ENCODE measurements at regions not wholly inside any gene's neighbourhood (a gene's known extent, or its start where the extent isn't known, plus 50 kb on each side); places are given as distances from the start of the nearest gene placed in this dataset.

DNA sequence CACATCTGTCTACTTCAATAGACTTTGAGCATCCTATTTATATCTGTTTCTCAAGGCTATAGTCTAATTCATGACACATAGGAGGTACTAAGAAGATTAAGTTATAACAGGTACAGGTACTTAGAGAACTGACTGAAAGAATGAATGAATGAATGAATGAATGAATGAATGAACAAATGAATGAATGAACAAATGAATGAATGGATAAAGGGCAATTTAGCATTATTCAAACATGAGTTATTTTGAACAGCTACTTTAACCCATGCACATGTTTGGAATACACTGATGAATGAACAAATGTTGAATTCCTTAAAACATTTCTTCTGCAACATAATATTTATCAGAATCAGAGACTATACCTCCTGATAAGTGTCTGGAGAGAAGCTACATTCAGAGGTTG, 1165.6 kb upstream of the CDH8 start:
- no peaks in the 10 kb centered on the region for H4K20me1 ChIP-seq (ENCODE audit: control insufficient read depth, insufficient read depth)
- H3K9ac ChIP-seq (ENCODE audit: control insufficient read depth, insufficient read depth, low read length): no peak overlapping the region
- in situ Hi-C loops (cut with MboI): no loop called here
- H3K4me3 ChIP-seq: no peak overlapping the region
- CTCF ChIA-PET: no interaction called here
- no peak overlapping the region for H2AFZ ChIP-seq (ENCODE audit: control insufficient read depth, low read depth, low read length)
- H3K4me1 ChIP-seq (ENCODE audit: control insufficient read depth, insufficient read depth, low read length): no peaks in the 10 kb centered on the region
- FAIRE-seq (no peak), ATAC-seq (no peak), DNase-seq (ENCODE audit: low read depth, low spot score) (no peak)
- no peaks in the 10 kb centered on the region for H3K27me3 ChIP-seq (replicated peaks in 1 of 2; ENCODE audit: control insufficient read depth in 2 of 2, insufficient read depth in 2 of 2, low read length in 1 of 2)
- TF ChIP-seq POLR2AphosphoS2 (IDR thresholded peaks at IDR 0.05; ENCODE audit: low read depth, low read length) (no peak), ZNF24 (IDR thresholded peaks at IDR 0.05) (peak; percentile 90)
- no peak overlapping the region for H3K4me2 ChIP-seq (ENCODE audit: control insufficient read depth, insufficient read depth)
- no TSS peak for BruUV-seq (replicated peaks)
- H3K79me2 ChIP-seq (ENCODE audit: control insufficient read depth, insufficient read depth, low read length): no peaks in the 10 kb centered on the region
- no peak overlapping the region for H3K27ac ChIP-seq (ENCODE audit: control insufficient read depth, insufficient read depth)
- intact Hi-C loops (cut with micrococcal nuclease; ENCODE audit: unreplicated experiment): no loop called here
- POLR2A ChIA-PET: no interaction called here
- no peaks in the 10 kb centered on the region for H3K36me3 ChIP-seq (ENCODE audit: control insufficient read depth in 2 of 2, insufficient read depth in 2 of 2, low read length in 1 of 2)
- RAD21 ChIA-PET (ENCODE audit: unreplicated experiment): no interaction called here
- no peaks in the 10 kb centered on the region for H3K9me3 ChIP-seq (replicated peaks; ENCODE audit: control insufficient read depth, insufficient read depth, low read length)
- SMC1A ChIA-PET (ENCODE audit: uncharacterized antibody, unreplicated experiment): no interaction called here

DNA sequence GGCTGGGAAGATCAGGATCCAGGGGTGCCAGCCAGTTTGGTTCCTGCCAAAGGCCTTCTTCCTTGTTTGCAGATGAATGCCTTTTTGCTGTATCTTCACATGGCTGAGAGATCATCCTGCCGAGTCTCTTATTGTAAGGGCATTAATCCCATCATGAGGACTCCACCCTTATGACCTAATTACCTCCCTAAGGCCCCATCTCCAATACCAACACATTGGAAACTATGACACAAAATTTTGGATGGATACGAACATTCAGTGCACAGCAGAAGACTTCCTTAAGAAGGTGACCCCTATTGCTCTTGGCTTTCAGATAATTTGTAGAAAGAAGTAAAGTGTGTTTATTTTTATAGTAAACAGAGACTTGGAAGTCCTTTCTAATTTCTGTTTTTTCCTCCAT, 1164.7 kb upstream of the CDH8 start:
- Histone ChIP-seq H3K4me3 (no peak overlapping the region), H3K4me2 (ENCODE audit: control insufficient read depth, insufficient read depth) (no peak overlapping the region), H3K4me1 (ENCODE audit: control insufficient read depth, insufficient read depth, low read length) (no peaks in the 10 kb centered on the region), H4K20me1 (ENCODE audit: control insufficient read depth, insufficient read depth) (no peaks in the 10 kb centered on the region), H3K79me2 (ENCODE audit: control insufficient read depth, insufficient read depth, low read length) (no peaks in the 10 kb centered on the region), H2AFZ (ENCODE audit: control insufficient read depth, low read depth, low read length) (no peak overlapping the region), H3K9ac (ENCODE audit: control insufficient read depth, insufficient read depth, low read length) (no peak overlapping the region), H3K27me3 (replicated peaks in 1 of 2; ENCODE audit: control insufficient read depth in 2 of 2, insufficient read depth in 2 of 2, low read length in 1 of 2) (no peaks in the 10 kb centered on the region), H3K27ac (ENCODE audit: control insufficient read depth, insufficient read depth) (no peak overlapping the region), H3K9me3 (replicated peaks; ENCODE audit: control insufficient read depth, insufficient read depth, low read length) (no peaks in the 10 kb centered on the region), H3K36me3 (ENCODE audit: control insufficient read depth in 2 of 2, insufficient read depth in 2 of 2, low read length in 1 of 2) (no peaks in the 10 kb centered on the region)
- ATAC-seq (no peak), DNase-seq (ENCODE audit: low read depth, low spot score) (no peak), FAIRE-seq (no peak)
- ChIA-PET RAD21 (ENCODE audit: unreplicated experiment) (no interaction called here), SMC1A (ENCODE audit: uncharacterized antibody, unreplicated experiment) (no interaction called here), POLR2A (no interaction called here), CTCF (no interaction called here)
- in situ Hi-C loops (cut with MboI): no loop called here
- intact Hi-C loops (cut with micrococcal nuclease; ENCODE audit: unreplicated experiment): no loop called here
- no TSS peak for BruUV-seq (replicated peaks)
- TF ChIP-seq BMI1 (IDR thresholded peaks at IDR 0.05; ENCODE audit: borderline replicate concordance): no peak
- no peak for TF ChIP-seq NR2F1 (conservative IDR thresholded peaks at IDR 0.05)
- TF ChIP-seq, protein P1, sequence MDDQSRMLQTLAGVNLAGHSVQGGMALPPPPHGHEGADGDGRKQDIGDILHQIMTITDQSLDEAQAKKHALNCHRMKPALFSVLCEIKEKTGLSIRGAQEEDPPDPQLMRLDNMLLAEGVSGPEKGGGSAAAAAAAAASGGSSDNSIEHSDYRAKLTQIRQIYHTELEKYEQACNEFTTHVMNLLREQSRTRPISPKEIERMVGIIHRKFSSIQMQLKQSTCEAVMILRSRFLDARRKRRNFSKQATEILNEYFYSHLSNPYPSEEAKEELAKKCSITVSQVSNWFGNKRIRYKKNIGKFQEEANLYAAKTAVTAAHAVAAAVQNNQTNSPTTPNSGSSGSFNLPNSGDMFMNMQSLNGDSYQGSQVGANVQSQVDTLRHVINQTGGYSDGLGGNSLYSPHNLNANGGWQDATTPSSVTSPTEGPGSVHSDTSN (IDR thresholded peaks at IDR 0.05; ENCODE audit: insufficient replicate concordance, low read depth, low read length): no peak
- TF ChIP-seq RAD21 (IDR thresholded peaks at IDR 0.05; ENCODE audit: insufficient read depth, low read depth, low read length): no peak
- no peak for TF ChIP-seq TBL1XR1 (IDR thresholded peaks at IDR 0.05; ENCODE audit: low read depth, low read length)
- no peak for TF ChIP-seq LARP7 (IDR thresholded peaks at IDR 0.05)
- no peak for TF ChIP-seq RFX5 (IDR thresholded peaks at IDR 0.05; ENCODE audit: low read depth, low read length)
- TF ChIP-seq JUNB (IDR thresholded peaks at IDR 0.05): no peak
- no peak for TF ChIP-seq FOS (IDR thresholded peaks at IDR 0.05; ENCODE audit: borderline replicate concordance, extremely low read depth, insufficient read length)
- no peak for TF ChIP-seq ZSCAN29 (IDR thresholded peaks at IDR 0.05)
- 40% methylated on average over 2 of the region's 2 CpGs for WGBS (ENCODE audit: insufficient coverage, insufficient replicate concordance, low lambda C conversion rate, missing lambda C conversion rate)
